ENCODE measurements at regions not wholly inside any gene's neighbourhood (a gene's known extent, or its start where the extent isn't known, plus 50 kb on each side); places are given as distances from the start of the nearest gene placed in this dataset.

DNA sequence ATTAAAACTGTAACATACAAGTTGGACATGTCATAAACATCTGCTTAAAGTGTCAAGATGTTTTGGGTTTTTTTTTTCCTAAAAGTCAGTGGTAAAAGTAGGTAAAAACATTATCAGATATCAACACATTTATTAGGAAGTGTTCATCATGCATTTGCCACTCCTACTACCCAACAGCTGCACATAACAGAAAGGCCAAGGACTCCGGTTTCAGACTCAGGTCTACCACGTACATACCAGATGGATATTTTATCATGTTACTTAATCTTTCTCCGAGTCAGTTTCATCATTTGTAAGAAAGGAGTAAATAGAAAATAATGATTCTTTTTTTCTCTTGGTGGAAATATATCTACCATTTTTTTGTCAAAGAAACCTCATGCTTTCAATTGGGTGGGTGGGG, 192.3 kb downstream of the UBE2E3 start:
- DNase-seq, result no peak
- Histone ChIP-seq H3F3A (ENCODE audit: insufficient read depth) (peaks cover 12% of the 10 kb centered on the region; the same call in 1 of the 2 replicates), H3K36me3 (ENCODE audit: low read depth) (no peaks in the 10 kb centered on the region), H3K4me1 (ENCODE audit: insufficient read depth) (no peaks in the 10 kb centered on the region), H3K27ac (no peak overlapping the region), H3K9me3 (ENCODE audit: low read depth) (no peaks in the 10 kb centered on the region), H4K20me1 (ENCODE audit: insufficient read depth) (no peaks in the 10 kb centered on the region), H3K9ac (no peak overlapping the region), H3K4me2 (ENCODE audit: unreplicated experiment) (no peak overlapping the region), H3K4me3 (no peak overlapping the region), H3K9me2 (ENCODE audit: insufficient read depth) (no peaks in the 10 kb centered on the region), H2AFZ (no peak overlapping the region), H3K27me3 (replicated peaks; ENCODE audit: insufficient read depth) (no peaks in the 10 kb centered on the region), H3K79me2 (ENCODE audit: insufficient read depth) (no peaks in the 10 kb centered on the region)
- in situ Hi-C loops (cut with MboI), result no loop called here
- no peak for TF ChIP-seq EZH2 (IDR thresholded peaks at IDR 0.05; ENCODE audit: insufficient read depth, poor library complexity, severe bottlenecking)
- TF ChIP-seq EZH2phosphoT487 (IDR thresholded peaks at IDR 0.05; ENCODE audit: insufficient read depth, low read depth), result no peak
- 65 to 76% methylated on average over 3 of the region's 3 CpGs for WGBS, 2 experiments (ENCODE audit: low coverage in 1 of 2, low lambda C conversion rate in 2 of 2, missing lambda C conversion rate in 2 of 2)

DNA sequence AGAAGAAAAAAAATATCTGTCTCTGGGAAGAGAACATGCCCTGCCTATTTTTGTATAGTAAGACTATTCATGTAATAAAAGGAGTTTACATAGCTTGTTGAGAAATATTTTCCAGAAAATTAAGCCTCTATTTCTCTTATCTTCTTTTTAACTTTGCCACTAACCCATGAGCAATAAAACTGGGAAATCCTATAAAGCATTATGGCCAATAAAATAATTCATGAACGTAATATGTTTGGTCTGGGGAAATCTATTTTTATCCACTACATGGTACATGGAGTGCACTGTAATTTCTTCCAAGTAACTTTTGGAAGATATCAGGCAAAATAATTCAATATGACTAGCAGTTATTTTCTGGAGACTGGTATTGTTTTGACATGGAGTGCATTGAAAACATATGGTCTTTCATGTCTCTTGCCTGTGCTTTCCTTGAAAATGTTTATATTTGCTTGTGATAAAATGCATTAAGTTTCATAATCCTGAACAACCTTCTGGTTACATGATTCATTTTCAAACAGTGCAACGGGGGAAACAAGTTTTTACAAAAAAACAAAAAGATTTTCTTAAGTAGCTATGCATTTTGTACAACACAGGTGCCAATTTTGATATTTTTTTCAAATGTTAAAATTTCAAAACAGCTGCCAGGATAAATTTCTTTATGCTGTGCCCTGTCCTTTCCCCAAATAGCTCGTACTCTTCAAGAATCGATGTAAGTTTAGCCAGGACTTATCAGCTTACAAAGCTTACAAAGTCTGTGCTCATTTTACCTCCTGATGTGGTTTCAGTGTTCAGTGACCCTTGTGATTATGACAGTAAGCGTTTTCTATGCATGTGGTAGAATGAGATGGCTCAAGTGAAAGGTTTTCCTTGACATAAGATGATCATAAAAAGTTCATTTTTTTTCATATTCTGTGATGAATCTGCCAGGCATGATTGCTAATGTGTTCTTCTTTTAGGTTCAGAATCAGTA, 194.5 kb downstream of the UBE2E3 start:
- H3K36me3 ChIP-seq (ENCODE audit: low read depth), result no peaks in the 10 kb centered on the region
- H3K27ac ChIP-seq, result no peak overlapping the region
- in situ Hi-C loops (cut with MboI), result no loop called here
- no peak overlapping the region for H3K9ac ChIP-seq
- peaks cover 6% of the 10 kb centered on the region; the same call in 1 of the 2 replicates for H3F3A ChIP-seq (ENCODE audit: insufficient read depth)
- no peak overlapping the region for H3K4me3 ChIP-seq
- H3K79me2 ChIP-seq (ENCODE audit: insufficient read depth), result no peaks in the 10 kb centered on the region
- no peak overlapping the region for H3K4me2 ChIP-seq (ENCODE audit: unreplicated experiment)
- no peaks in the 10 kb centered on the region for H3K27me3 ChIP-seq (replicated peaks; ENCODE audit: insufficient read depth)
- H3K9me2 ChIP-seq (ENCODE audit: insufficient read depth), result no peaks in the 10 kb centered on the region
- no peak for TF ChIP-seq EZH2phosphoT487 (IDR thresholded peaks at IDR 0.05; ENCODE audit: insufficient read depth, low read depth)
- TF ChIP-seq EZH2 (IDR thresholded peaks at IDR 0.05; ENCODE audit: insufficient read depth, poor library complexity, severe bottlenecking), result no peak
- 18 to 19% methylated on average over 5 of the region's 5 CpGs for WGBS, 2 experiments (ENCODE audit: low coverage in 1 of 2, low lambda C conversion rate in 2 of 2, missing lambda C conversion rate in 2 of 2)
- DNase-seq, result no peak
- no peaks in the 10 kb centered on the region for H4K20me1 ChIP-seq (ENCODE audit: insufficient read depth)
- no peaks in the 10 kb centered on the region for H3K9me3 ChIP-seq (ENCODE audit: low read depth)
- no peaks in the 10 kb centered on the region for H3K4me1 ChIP-seq (ENCODE audit: insufficient read depth)
- H2AFZ ChIP-seq, result 0 out of 2 replicates have a peak overlapping the region, but pooled peaks have one; percentile 17

DNA sequence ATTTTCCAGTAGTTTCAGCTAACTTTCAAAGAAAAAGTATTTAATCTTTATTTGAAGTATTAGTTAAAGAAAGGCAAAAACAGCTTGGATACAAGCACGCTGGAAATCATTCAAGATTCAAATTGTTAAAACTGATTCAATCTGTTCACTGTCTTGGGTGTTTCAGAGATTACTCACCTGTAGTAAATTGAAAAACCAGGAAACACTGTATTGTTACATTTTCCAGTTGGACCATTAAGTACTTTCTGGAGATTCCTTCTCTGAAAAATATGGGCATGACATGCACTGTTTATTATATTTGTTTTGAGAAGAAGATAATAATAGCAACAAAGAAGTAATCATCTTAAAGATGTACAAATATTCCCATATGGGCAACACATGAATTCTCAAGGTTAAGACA, 196.1 kb downstream of the UBE2E3 start:
- Histone ChIP-seq H2AFZ (no peak overlapping the region), H3F3A (ENCODE audit: insufficient read depth) (peaks cover 6% of the 10 kb centered on the region; the same call in 1 of the 2 replicates), H3K9me3 (ENCODE audit: low read depth) (no peaks in the 10 kb centered on the region), H3K9ac (no peak overlapping the region), H3K4me2 (ENCODE audit: unreplicated experiment) (no peak overlapping the region), H3K4me3 (no peak overlapping the region), H4K20me1 (ENCODE audit: insufficient read depth) (no peaks in the 10 kb centered on the region), H3K27me3 (replicated peaks; ENCODE audit: insufficient read depth) (no peaks in the 10 kb centered on the region), H3K4me1 (ENCODE audit: insufficient read depth) (no peaks in the 10 kb centered on the region), H3K79me2 (ENCODE audit: insufficient read depth) (no peaks in the 10 kb centered on the region), H3K9me2 (ENCODE audit: insufficient read depth) (no peaks in the 10 kb centered on the region), H3K36me3 (ENCODE audit: low read depth) (no peaks in the 10 kb centered on the region), H3K27ac (no peak overlapping the region)
- TF ChIP-seq EZH2 (IDR thresholded peaks at IDR 0.05; ENCODE audit: insufficient read depth, poor library complexity, severe bottlenecking) (no peak), EZH2phosphoT487 (IDR thresholded peaks at IDR 0.05; ENCODE audit: insufficient read depth, low read depth) (no peak)
- WGBS, 2 experiments (ENCODE audit: low coverage in 1 of 2, low lambda C conversion rate in 2 of 2, missing lambda C conversion rate in 2 of 2), result 93 to 95% methylated on average over 1 of the region's 1 CpG
- in situ Hi-C loops (cut with MboI), result no loop called here
- DNase-seq, result no peak

DNA sequence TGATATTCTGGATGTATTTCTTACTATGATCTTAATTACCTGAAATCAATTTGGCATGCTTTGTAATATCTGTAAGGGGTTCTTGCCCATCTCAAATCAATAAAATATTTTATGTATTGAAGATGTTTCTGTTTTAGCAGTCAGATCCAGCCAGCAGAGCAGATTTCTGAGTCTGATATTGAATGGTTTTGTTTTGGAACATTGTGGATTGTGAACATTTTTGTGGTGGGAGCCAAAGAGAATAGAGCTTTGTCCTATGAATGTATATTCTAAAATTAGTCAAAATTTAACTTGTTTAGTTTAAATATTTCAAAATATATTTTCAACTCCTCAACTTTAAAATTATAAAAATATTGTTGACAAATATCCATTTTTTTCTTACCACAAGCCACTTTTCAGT, 197.0 kb downstream of the UBE2E3 start:
- no peak overlapping the region for H3K4me2 ChIP-seq (ENCODE audit: unreplicated experiment)
- peak; percentile 8 for DNase-seq

More for the DNA sequence above, 197.0 kb downstream of the UBE2E3 start:
- no peaks in the 10 kb centered on the region for H3K9me2 ChIP-seq (ENCODE audit: insufficient read depth)
- H3F3A ChIP-seq (ENCODE audit: insufficient read depth), result peaks cover 6% of the 10 kb centered on the region; the same call in 1 of the 2 replicates
- in situ Hi-C loops (cut with MboI), result no loop called here
- H4K20me1 ChIP-seq (ENCODE audit: insufficient read depth), result no peaks in the 10 kb centered on the region
- no peak overlapping the region for H3K4me3 ChIP-seq
- no peak overlapping the region for H3K9ac ChIP-seq
- H3K9me3 ChIP-seq (ENCODE audit: low read depth), result no peaks in the 10 kb centered on the region
- TF ChIP-seq EZH2phosphoT487 (IDR thresholded peaks at IDR 0.05; ENCODE audit: insufficient read depth, low read depth) (no peak), EZH2 (IDR thresholded peaks at IDR 0.05; ENCODE audit: insufficient read depth, poor library complexity, severe bottlenecking) (no peak)
- H3K27ac ChIP-seq, result no peak overlapping the region
- no peaks in the 10 kb centered on the region for H3K27me3 ChIP-seq (replicated peaks; ENCODE audit: insufficient read depth)
- H3K36me3 ChIP-seq (ENCODE audit: low read depth), result no peaks in the 10 kb centered on the region
- H2AFZ ChIP-seq, result no peak overlapping the region
- H3K79me2 ChIP-seq (ENCODE audit: insufficient read depth), result no peaks in the 10 kb centered on the region
- no peaks in the 10 kb centered on the region for H3K4me1 ChIP-seq (ENCODE audit: insufficient read depth)

Data from GM23248 (cell line).